ENCODE measurements at regions not wholly inside any gene's neighbourhood (a gene's known extent, or its start where the extent isn't known, plus 50 kb on each side); places are given as distances from the start of the nearest gene placed in this dataset.

DNA sequence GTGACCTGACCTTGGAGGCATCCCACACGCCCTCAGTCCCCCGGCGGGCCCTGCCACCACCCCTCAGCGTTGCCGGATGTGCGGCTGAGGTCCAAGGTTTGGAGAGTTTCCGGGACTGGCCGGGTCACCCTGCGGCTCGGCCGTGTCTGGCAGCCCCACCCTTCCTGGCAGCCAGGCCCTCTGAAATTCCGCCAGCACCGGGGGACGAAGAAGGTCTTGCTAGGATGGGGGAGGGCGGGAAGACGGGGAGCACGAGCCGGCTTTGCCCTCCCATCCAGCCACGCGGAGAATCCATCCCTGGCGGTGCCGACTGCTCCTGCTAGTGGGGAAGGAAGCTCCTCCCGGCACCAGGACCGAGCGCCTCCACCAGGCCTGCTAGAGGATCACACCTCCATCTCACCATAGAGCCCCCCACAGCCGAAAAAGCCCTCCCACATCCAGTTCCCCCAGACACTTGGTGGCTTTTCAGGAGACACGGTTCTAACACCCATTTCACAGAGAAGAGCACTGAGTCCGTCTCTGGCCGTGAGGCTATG lies 81.5 kb downstream of the CPN2 start:
- H3K27me3 ChIP-seq (ENCODE audit: control insufficient read depth in 2 of 2, insufficient read depth in 2 of 2, low read length in 2 of 2): no peaks in the 10 kb centered on the region
- H3K4me1 Mint-ChIP-seq: peaks cover 0 to 28% (median 6%) of the 10 kb centered on the region in 7 donors
- no peak overlapping the region for H3K4me3 Mint-ChIP-seq
- peaks cover 0 to under 1% (median 0%) of the 10 kb centered on the region in 11 donors for H3K9me3 Mint-ChIP-seq
- no peak overlapping the region for H3K27ac Mint-ChIP-seq
- H3K4me1 ChIP-seq (ENCODE audit: control insufficient read depth in 2 of 2, insufficient read depth in 2 of 2, low read length in 2 of 2): no peaks in the 10 kb centered on the region
- ChIA-PET CTCF (no interaction called here), POLR2A (no interaction called here)
- DNase-seq (no peak), ATAC-seq (no peak)
- no peak overlapping the region for H3K27ac ChIP-seq (ENCODE audit: low read depth, low read length)
- peaks cover 0 to 13% (median 0%) of the 10 kb centered on the region in 5 donors for H3K27me3 Mint-ChIP-seq
- no peaks in the 10 kb centered on the region for H3K9me3 ChIP-seq (ENCODE audit: control insufficient read depth in 2 of 3, low read length in 3 of 3)
- no peak overlapping the region for H3K4me3 ChIP-seq (ENCODE audit: low read length)
- intact Hi-C loops (cut with micrococcal nuclease): no loop called here
- H3K36me3 Mint-ChIP-seq: no peaks in the 10 kb centered on the region
- no peaks in the 10 kb centered on the region for H3K36me3 ChIP-seq (ENCODE audit: control insufficient read depth in 2 of 3, insufficient read depth in 3 of 3, low read length in 3 of 3)

DNA sequence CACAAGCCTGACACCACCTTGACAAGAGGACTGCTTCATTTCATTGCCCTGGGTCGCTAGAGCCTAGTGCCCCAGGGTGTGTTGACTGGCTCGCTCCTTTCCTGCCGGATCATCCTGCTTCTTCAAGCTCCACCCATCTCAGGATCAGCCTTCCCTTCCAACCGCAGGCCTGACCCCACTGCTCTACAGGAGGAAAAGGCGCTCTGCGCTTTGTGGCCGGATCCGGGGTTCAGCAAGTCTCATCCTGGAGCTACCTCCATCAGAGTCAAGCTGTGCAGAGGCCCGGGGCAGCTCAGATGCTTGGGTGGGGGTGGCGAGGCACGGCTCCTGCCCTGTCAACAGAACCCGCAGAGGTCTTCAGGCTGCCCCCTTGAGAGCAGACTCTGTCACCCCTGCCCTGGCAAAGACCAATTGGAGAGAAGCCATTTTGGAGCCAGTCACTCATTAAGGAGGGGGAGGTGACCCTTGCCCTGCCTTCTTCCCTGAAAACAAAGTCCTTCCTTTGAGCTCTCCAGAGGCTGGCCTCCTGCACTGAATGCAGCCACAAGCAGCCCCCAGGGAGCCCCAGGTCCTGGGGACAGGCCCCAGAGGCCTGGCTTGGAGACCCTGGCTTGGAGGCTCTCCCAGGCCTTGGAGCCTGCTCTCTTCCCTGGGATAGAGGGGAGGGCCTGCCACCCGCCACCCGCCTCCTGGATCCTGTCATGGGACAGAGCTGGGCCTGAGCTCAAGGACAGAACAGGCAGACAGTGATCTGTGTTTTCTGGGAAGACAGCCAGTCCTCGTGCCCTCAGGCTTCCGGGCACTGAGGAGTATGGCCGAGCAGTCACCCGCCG lies 80.3 kb downstream of the CPN2 start:
- peak overlapping the region in 1 of 9 donors; percentile 72 for H3K27ac Mint-ChIP-seq
- POLR2A ChIA-PET: no interaction called here

DNA sequence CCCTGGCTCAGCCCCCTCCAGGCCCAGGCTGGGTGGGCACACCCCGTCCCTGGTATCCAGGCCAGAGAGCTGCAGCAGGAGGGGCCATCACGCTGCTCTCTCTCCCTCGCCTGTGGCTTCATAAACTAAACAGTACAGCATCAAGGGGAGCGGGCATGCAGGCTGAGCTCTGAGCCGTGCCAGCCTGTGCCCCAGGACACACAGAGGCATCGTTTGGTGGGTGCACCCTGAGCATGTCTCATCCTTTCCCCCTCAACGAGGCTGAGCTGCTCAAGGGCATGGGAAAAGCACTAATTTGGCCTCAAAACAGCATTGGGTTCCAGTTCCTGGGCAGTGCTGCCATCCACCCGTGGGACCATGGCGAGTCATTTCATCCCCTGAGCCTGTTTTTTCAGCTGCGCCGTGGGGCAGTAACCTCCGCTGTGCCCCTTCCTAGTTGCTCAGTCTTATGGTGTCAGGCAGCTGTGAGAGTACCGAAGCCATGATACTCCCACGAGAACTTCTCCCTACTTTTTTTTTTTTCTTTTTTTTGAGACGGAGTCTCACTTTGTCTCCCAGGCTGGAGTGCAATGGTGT lies 79.6 kb downstream of the CPN2 start:
- intact Hi-C loops (cut with micrococcal nuclease): no loop called here
- CTCF ChIA-PET: no interaction called here

More for the DNA sequence above, 80.3 kb downstream of the CPN2 start:
- peaks cover 0 to 16% (median 0%) of the 10 kb centered on the region in 5 donors for H3K27me3 Mint-ChIP-seq
- ATAC-seq: no peak
- no peak for DNase-seq
- no peaks in the 10 kb centered on the region for H3K9me3 ChIP-seq (ENCODE audit: control insufficient read depth in 2 of 3, low read length in 3 of 3)
- peaks cover 4 to 28% (median 14%) of the 10 kb centered on the region in 7 donors for H3K4me1 Mint-ChIP-seq
- no peaks in the 10 kb centered on the region for H3K27me3 ChIP-seq (ENCODE audit: control insufficient read depth in 2 of 2, insufficient read depth in 2 of 2, low read length in 2 of 2)
- no peaks in the 10 kb centered on the region for H3K4me1 ChIP-seq (ENCODE audit: control insufficient read depth in 2 of 2, insufficient read depth in 2 of 2, low read length in 2 of 2)
- H3K9me3 Mint-ChIP-seq: peaks cover 0 to 6% (median 0%) of the 10 kb centered on the region in 11 donors
- CTCF ChIA-PET: no interaction called here
- H3K4me3 ChIP-seq (ENCODE audit: low read length): no peak overlapping the region
- intact Hi-C loops (cut with micrococcal nuclease): no loop called here
- H3K27ac ChIP-seq (ENCODE audit: low read depth, low read length): no peak overlapping the region
- H3K4me3 Mint-ChIP-seq: no peak overlapping the region
- H3K36me3 ChIP-seq (ENCODE audit: control insufficient read depth in 2 of 3, insufficient read depth in 3 of 3, low read length in 3 of 3): no peaks in the 10 kb centered on the region
- H3K36me3 Mint-ChIP-seq: no peaks in the 10 kb centered on the region

DNA sequence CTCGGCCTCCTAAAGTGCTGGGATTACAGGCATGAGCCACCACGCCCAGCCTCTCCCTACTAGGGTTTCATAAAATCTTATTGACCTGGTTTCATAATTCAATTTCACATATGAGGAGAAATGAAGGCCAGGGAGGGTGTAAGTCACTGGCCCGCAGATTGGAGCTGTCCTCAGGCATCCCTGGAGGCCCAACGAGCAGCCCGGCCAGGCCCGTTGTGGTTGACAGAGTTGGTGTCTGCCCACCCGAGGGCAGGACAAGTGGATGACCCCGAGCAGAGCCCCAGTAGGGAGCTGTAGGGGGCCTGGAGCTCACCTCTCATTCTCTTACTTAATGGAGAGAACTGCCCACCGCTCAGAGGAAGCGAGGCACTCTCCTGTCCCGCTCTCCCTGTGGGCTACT lies 78.9 kb downstream of the CPN2 start:
- H3K36me3 Mint-ChIP-seq: no peaks in the 10 kb centered on the region
- H3K4me1 Mint-ChIP-seq: peaks cover 4 to 24% (median 13%) of the 10 kb centered on the region in 7 donors
- CTCF ChIA-PET: no interaction called here
- Histone ChIP-seq H3K4me3 (ENCODE audit: low read length) (no peak overlapping the region), H3K9me3 (ENCODE audit: control insufficient read depth in 2 of 3, low read length in 3 of 3) (no peaks in the 10 kb centered on the region), H3K27me3 (ENCODE audit: control insufficient read depth in 2 of 2, insufficient read depth in 2 of 2, low read length in 2 of 2) (no peaks in the 10 kb centered on the region), H3K27ac (ENCODE audit: low read depth, low read length) (no peak overlapping the region), H3K36me3 (ENCODE audit: control insufficient read depth in 2 of 3, insufficient read depth in 3 of 3, low read length in 3 of 3) (no peaks in the 10 kb centered on the region), H3K4me1 (ENCODE audit: control insufficient read depth in 2 of 2, insufficient read depth in 2 of 2, low read length in 2 of 2) (no peaks in the 10 kb centered on the region)
- peaks cover 0 to 10% (median 0%) of the 10 kb centered on the region in 5 donors for H3K27me3 Mint-ChIP-seq
- ATAC-seq (no peak), DNase-seq (no peak)
- H3K9me3 Mint-ChIP-seq: peaks cover 0 to 8% (median 0%) of the 10 kb centered on the region in 11 donors
- intact Hi-C loops (cut with micrococcal nuclease): no loop called here
- no peak overlapping the region for H3K4me3 Mint-ChIP-seq
- POLR2A ChIA-PET: no interaction called here
- no peak overlapping the region for H3K27ac Mint-ChIP-seq

More for the DNA sequence above, 79.6 kb downstream of the CPN2 start:
- Histone ChIP-seq H3K4me3 (ENCODE audit: low read length) (no peak overlapping the region), H3K9me3 (ENCODE audit: control insufficient read depth in 2 of 3, low read length in 3 of 3) (no peaks in the 10 kb centered on the region), H3K27me3 (ENCODE audit: control insufficient read depth in 2 of 2, insufficient read depth in 2 of 2, low read length in 2 of 2) (no peaks in the 10 kb centered on the region), H3K36me3 (ENCODE audit: control insufficient read depth in 2 of 3, insufficient read depth in 3 of 3, low read length in 3 of 3) (no peaks in the 10 kb centered on the region), H3K27ac (ENCODE audit: low read depth, low read length) (no peak overlapping the region), H3K4me1 (ENCODE audit: control insufficient read depth in 2 of 2, insufficient read depth in 2 of 2, low read length in 2 of 2) (no peaks in the 10 kb centered on the region)
- Mint-ChIP-seq H3K9me3 (peaks cover 0 to 8% (median 0%) of the 10 kb centered on the region in 11 donors), H3K4me3 (no peak overlapping the region), H3K4me1 (peaks cover 4 to 24% (median 13%) of the 10 kb centered on the region in 7 donors), H3K27ac (no peak overlapping the region), H3K27me3 (peaks cover 0 to 13% (median 0%) of the 10 kb centered on the region in 5 donors), H3K36me3 (no peaks in the 10 kb centered on the region)
- DNase-seq (no peak), ATAC-seq (no peak)
- POLR2A ChIA-PET: no interaction called here

DNA sequence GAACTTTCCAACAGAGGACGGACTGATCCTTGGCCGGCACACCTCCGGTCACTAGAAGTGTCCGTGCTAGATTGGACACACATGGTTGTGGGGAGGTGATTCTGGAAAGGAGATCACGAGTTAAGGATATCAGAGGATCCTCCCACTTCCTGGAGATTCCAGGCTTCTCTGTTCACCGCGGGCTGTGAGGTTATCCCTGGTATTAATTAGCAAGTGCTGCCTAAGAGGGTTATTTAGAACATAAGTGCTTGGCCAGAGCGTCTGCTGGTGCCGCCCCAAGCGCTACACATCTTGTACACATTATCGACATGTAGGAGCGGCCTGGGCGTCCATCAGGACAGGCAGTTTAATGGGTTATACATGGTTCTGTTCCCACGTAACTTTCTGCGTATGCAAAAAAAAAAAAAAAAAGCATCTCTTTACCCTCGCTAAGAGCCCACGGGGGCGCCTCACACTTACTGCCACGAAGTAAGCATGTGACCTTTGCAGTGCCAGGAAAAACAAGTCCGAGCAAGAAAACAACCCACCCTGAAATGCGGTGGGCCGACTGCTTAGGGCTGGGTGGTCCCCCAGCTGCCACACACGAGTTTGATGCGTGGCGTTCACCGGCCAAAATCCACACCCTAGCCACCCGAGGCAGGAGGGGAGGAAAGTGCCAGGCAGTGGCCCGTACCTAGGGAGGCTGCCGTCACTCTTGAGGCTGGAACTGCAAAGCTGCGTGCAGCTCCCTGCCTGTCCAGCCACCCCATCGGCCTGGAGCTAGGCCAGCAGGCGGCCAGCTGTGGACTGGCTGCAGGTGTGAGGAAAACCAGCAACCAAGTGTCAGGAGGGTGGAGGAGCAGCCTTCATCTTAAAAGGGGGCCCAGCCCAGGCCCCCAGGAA lies 78.0 kb downstream of the CPN2 start:
- no peaks in the 10 kb centered on the region for H3K27me3 ChIP-seq (ENCODE audit: control insufficient read depth in 2 of 2, insufficient read depth in 2 of 2, low read length in 2 of 2)
- ATAC-seq (no peak), DNase-seq (no peak)
- Mint-ChIP-seq H3K4me1 (peaks cover 4 to 24% (median 13%) of the 10 kb centered on the region in 7 donors), H3K9me3 (peaks cover 0 to 8% (median 0%) of the 10 kb centered on the region in 11 donors), H3K4me3 (no peak overlapping the region), H3K27me3 (peaks cover 0 to 5% (median 0%) of the 10 kb centered on the region in 5 donors), H3K27ac (peak overlapping the region in 1 of 9 donors; percentile 59), H3K36me3 (no peaks in the 10 kb centered on the region)
- no peaks in the 10 kb centered on the region for H3K4me1 ChIP-seq (ENCODE audit: control insufficient read depth in 2 of 2, insufficient read depth in 2 of 2, low read length in 2 of 2)
- H3K36me3 ChIP-seq (ENCODE audit: control insufficient read depth in 2 of 3, insufficient read depth in 3 of 3, low read length in 3 of 3): no peaks in the 10 kb centered on the region
- H3K9me3 ChIP-seq (ENCODE audit: control insufficient read depth in 2 of 3, low read length in 3 of 3): no peaks in the 10 kb centered on the region
- intact Hi-C loops (cut with micrococcal nuclease): no loop called here
- POLR2A ChIA-PET: no interaction called here
- CTCF ChIA-PET: no interaction called here
- H3K4me3 ChIP-seq (ENCODE audit: low read length): no peak overlapping the region
- no peak overlapping the region for H3K27ac ChIP-seq (ENCODE audit: low read depth, low read length)

DNA sequence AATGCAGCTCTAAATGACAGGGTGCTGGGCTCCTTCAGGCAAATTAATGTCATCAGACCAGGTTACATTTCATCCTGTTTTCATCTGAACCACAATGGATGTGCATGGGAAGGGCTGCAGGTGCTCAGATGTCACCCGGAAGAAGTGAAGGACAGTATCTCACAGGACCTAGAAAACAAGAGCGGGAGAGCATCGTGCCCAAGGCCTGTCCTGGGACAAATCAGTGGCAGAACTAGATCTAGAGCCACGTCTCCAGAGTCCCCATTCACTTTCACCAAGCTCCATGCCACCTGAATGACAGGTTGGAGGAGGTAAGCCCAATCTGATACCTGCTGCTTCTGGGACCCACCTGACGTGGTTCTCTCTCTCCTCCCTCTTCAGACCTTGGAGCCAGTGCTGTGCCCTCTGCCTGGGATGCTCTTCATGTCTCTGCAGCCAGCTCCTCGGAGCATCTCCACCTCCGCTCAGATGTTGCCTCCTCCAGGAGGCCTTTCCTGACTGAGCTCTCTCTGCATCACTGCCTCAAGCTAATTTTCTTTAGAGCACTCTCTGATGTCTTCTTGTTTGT lies 77.3 kb downstream of the CPN2 start:
- Histone ChIP-seq H3K27me3 (ENCODE audit: control insufficient read depth in 2 of 2, insufficient read depth in 2 of 2, low read length in 2 of 2) (no peaks in the 10 kb centered on the region), H3K27ac (ENCODE audit: low read depth, low read length) (no peak overlapping the region), H3K9me3 (ENCODE audit: control insufficient read depth in 2 of 3, low read length in 3 of 3) (no peaks in the 10 kb centered on the region), H3K36me3 (ENCODE audit: control insufficient read depth in 2 of 3, insufficient read depth in 3 of 3, low read length in 3 of 3) (no peaks in the 10 kb centered on the region), H3K4me1 (ENCODE audit: control insufficient read depth in 2 of 2, insufficient read depth in 2 of 2, low read length in 2 of 2) (no peaks in the 10 kb centered on the region), H3K4me3 (ENCODE audit: low read length) (no peak overlapping the region)
- peaks cover 0 to 5% (median 0%) of the 10 kb centered on the region in 5 donors for H3K27me3 Mint-ChIP-seq
- intact Hi-C loops (cut with micrococcal nuclease): no loop called here
- H3K4me3 Mint-ChIP-seq: no peak overlapping the region
- ChIA-PET CTCF (no interaction called here), POLR2A (no interaction called here)
- no peaks in the 10 kb centered on the region for H3K36me3 Mint-ChIP-seq
- peak overlapping the region in 2 of 9 donors; percentile 29 to 59 for H3K27ac Mint-ChIP-seq
- H3K4me1 Mint-ChIP-seq: peaks cover 4 to 21% (median 13%) of the 10 kb centered on the region in 7 donors
- DNase-seq (no peak), ATAC-seq (no peak)
- peaks cover 0 to 8% (median 0%) of the 10 kb centered on the region in 11 donors for H3K9me3 Mint-ChIP-seq

Measured in naive thymus-derived CD4-positive, alpha-beta T cell (primary cell).